Stomach (tissue), 8 donors: ENCODE measurements at regions not wholly inside any gene's neighbourhood (a gene's known extent, or its start where the extent isn't known, plus 50 kb on each side); places are given as distances from the start of the nearest gene placed in this dataset.

ENCODE experiments used
- DNase-seq, 2 donors: peaks; one replicate each; pipeline versions ENCODE4 v3.0.0 to v3.0.0-alpha.2; 2013 to 2019
- H3K27ac ChIP-seq, 5 donors: fragments of 200-600 bp in 4 of 5; sonication (generic) in 4 of 5; one replicate each; pipeline ENCODE4 v1.5.1; 2013 to 2019; ENCODE audit warnings: mild to moderate bottlenecking in 1 of 5, moderate library complexity in 1 of 5
- H3K27me3 ChIP-seq, 3 donors: fragments of 200-600 bp; sonication (generic); one replicate each; pipeline ENCODE4 v1.5.1; 2017 to 2019; ENCODE audit warnings: mixed run types in 1 of 3
- H3K36me3 ChIP-seq, 4 donors: fragments of 200-600 bp; sonication (generic); 1 replicate in 3 of 4; 2 replicates in 1 of 4; pipeline ENCODE4 v1.5.1; 2016 to 2019
- H3K4me1 ChIP-seq, 4 donors: fragments of 200-600 bp; sonication (generic); one replicate each; pipeline ENCODE4 v1.5.1; 2016 to 2019
- H3K4me3 ChIP-seq, 4 donors: fragments of 200-600 bp; sonication (generic) in 3 of 4; one replicate each; pipeline ENCODE4 v1.5.1; 2016 to 2019; ENCODE audit warnings: mild to moderate bottlenecking in 1 of 4
- H3K9me3 ChIP-seq, 4 donors: fragments of 200-600 bp; sonication (generic); one replicate each; pipeline ENCODE4 v1.5.1; 2016 to 2019
- CTCF ChIP-seq, 7 experiments: fragments of 450-650 bp in 4 of 7; fragments of 200-600 bp in 3 of 7; sonication (generic) in 3 of 7; IDR thresholded peaks; one replicate each; pipeline ENCODE4 v1.5.1; 2016 to 2019; ENCODE audit warnings: antibody characterized with exemption in 7 of 7, control low read depth in 2 of 7, mild to moderate bottlenecking in 1 of 7
- EP300 ChIP-seq: sonication (generic); formaldehyde crosslinking; IDR thresholded peaks from one replicate; pipeline ENCODE4 v1.6.1; 2017; ENCODE audit warnings: antibody characterized with exemption
- POLR2A ChIP-seq, 4 donors: fragments of 450-650 bp; IDR thresholded peaks; one replicate each; pipeline ENCODE4 v1.6.1; 2016; ENCODE audit warnings: antibody characterized with exemption in 4 of 4, control low read depth in 2 of 4, mild to moderate bottlenecking in 1 of 4, moderate library complexity in 1 of 4
- POLR2AphosphoS5 ChIP-seq, 3 donors: sonication (generic); formaldehyde crosslinking; IDR thresholded peaks; one replicate each; pipeline ENCODE4 v1.6.1; 2016; ENCODE audit warnings: antibody characterized with exemption in 3 of 3
- WGBS, 5 donors: extraction: QIAGEN DNeasy Blood & Tissue Kit in 3 of 5; methylation state at CpG; one replicate each; pipeline versions ENCODE4 v1.1.5 to v1.1.7; 2013 to 2018; 5-methylcytosine and 5-hydroxymethylcytosine counted together
- intact Hi-C: fragments of 100-400 bp; cut with DNase I; formaldehyde crosslinking; loops from one replicate; pipeline ENCODE4 v1.15.1; 2023; ENCODE audit warnings: low total_unique reads
- donor health status: healthy with polysubstance abuse.
- donor health status: Bipolar disorder and iron deficiency.
- donor health status: healthy.

GRCh38 chr3:110123946-110124345, 786.6 kb upstream of the DPPA4 start:
- Histone ChIP-seq H3K27me3 (no peaks in the 10 kb centered on the region), H3K4me1 (no peaks in the 10 kb centered on the region), H3K4me3 (no peak overlapping the region), H3K36me3 (no peaks in the 10 kb centered on the region), H3K27ac (no peak overlapping the region), H3K9me3 (no peaks in the 10 kb centered on the region)
- TF ChIP-seq CTCF (IDR thresholded peaks at IDR 0.05) (no peak), POLR2A (IDR thresholded peaks at IDR 0.05) (no peak), POLR2AphosphoS5 (IDR thresholded peaks at IDR 0.05) (no peak), EP300 (no peak)
- intact Hi-C loops, result no loop called here
- 83 to 95% (median 91%) methylated on average over 1 of the region's 1 CpG for WGBS, 5 donors
- DNase-seq, result no peak

DNA sequence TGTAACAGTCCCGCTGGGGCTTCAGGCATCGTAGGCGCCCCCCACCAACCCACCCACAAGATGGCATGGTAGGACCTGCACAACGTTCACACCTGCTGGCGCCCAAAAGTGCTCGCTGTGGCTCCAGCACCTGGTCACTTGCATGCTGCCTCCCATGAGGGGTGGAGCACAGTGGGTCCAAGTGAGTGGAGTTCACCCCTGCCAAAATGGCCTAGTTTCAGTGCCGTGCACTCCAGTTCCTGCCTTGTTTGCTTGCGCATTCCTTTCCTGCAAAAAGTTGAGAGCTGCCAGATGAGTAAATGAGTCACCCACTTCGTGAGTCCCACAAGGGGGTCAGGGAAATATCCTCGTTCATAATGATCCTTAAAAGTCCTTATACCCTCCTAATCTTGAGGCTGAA, 788.7 kb upstream of the DPPA4 start:
- no peak for DNase-seq
- Histone ChIP-seq H3K4me1 (no peaks in the 10 kb centered on the region), H3K36me3 (no peaks in the 10 kb centered on the region), H3K4me3 (no peak overlapping the region), H3K27ac (no peak overlapping the region), H3K27me3 (no peaks in the 10 kb centered on the region), H3K9me3 (no peaks in the 10 kb centered on the region)
- TF ChIP-seq POLR2A (IDR thresholded peaks at IDR 0.05), result no peak
- no peak for TF ChIP-seq EP300
- intact Hi-C loops, result no loop called here
- WGBS, 5 donors, result 74 to 91% (median 90%) methylated on average over 6 to 10 of the region's 10 CpGs

GRCh38 chr3:110133971-110134370, 796.6 kb upstream of the DPPA4 start:
- Histone ChIP-seq H3K4me3 (no peak overlapping the region), H3K27ac (no peak overlapping the region), H3K9me3 (peaks cover 0 to 12% (median 4%) of the 10 kb centered on the region in 4 donors), H3K36me3 (no peaks in the 10 kb centered on the region), H3K4me1 (peaks cover 0 to under 1% (median 0%) of the 10 kb centered on the region in 4 donors), H3K27me3 (no peaks in the 10 kb centered on the region)
- intact Hi-C loops, result no loop called here
- 84 to 94% (median 93%) methylated on average over 2 of the region's 2 CpGs for WGBS, 5 donors
- no peak for TF ChIP-seq EP300
- no peak for TF ChIP-seq CTCF (IDR thresholded peaks at IDR 0.05)
- no peak for TF ChIP-seq POLR2A (IDR thresholded peaks at IDR 0.05)
- TF ChIP-seq POLR2AphosphoS5 (IDR thresholded peaks at IDR 0.05), result no peak
- DNase-seq, result no peak

GRCh38 chr3:110139048-110139447, 801.7 kb upstream of the DPPA4 start:
- no peak for DNase-seq
- intact Hi-C loops, result no loop called here
- Histone ChIP-seq H3K4me1 (peaks cover 0 to 6% (median 0%) of the 10 kb centered on the region in 4 donors), H3K36me3 (no peaks in the 10 kb centered on the region), H3K27ac (no peak overlapping the region), H3K27me3 (no peaks in the 10 kb centered on the region), H3K9me3 (peaks cover 0 to 12% (median 4%) of the 10 kb centered on the region in 4 donors), H3K4me3 (no peak overlapping the region)
- no peak for TF ChIP-seq CTCF (IDR thresholded peaks at IDR 0.05)
- no peak for TF ChIP-seq EP300
- no peak for TF ChIP-seq POLR2AphosphoS5 (IDR thresholded peaks at IDR 0.05)
- TF ChIP-seq POLR2A (IDR thresholded peaks at IDR 0.05), result no peak
- whole genome bisulfite sequencing, 5 donors, result 59 to 80% (median 73%) methylated on average over 4 of the region's 4 CpGs

- WGBS, 5 donors, result 59 to 87% (median 72%) methylated on average over 2 of the region's 2 CpGs
- no peaks in the 10 kb centered on the region for H3K27me3 ChIP-seq
Observed at GRCh38 chr3:110139821-110140220, 802.5 kb upstream of the DPPA4 start.

More at GRCh38 chr3:110139821-110140220, 802.5 kb upstream of the DPPA4 start:
- H3K4me1 ChIP-seq, result peaks cover 0 to 6% (median 0%) of the 10 kb centered on the region in 4 donors
- TF ChIP-seq CTCF (IDR thresholded peaks at IDR 0.05) (no peak), POLR2AphosphoS5 (IDR thresholded peaks at IDR 0.05) (no peak)
- no peaks in the 10 kb centered on the region for H3K36me3 ChIP-seq
- no peak overlapping the region for H3K4me3 ChIP-seq
- peak in 1 of 2 donors; percentile 9 for DNase-seq
- intact Hi-C loops, result no loop called here
- no peak overlapping the region for H3K27ac ChIP-seq
- H3K9me3 ChIP-seq, result peaks cover 0 to 12% (median 4%) of the 10 kb centered on the region in 4 donors
